H9 (cell line): ENCODE measurements at regions not wholly inside any gene's neighbourhood (a gene's known extent, or its start where the extent isn't known, plus 50 kb on each side); places are given as distances from the start of the nearest gene placed in this dataset.

ENCODE experiments used
- DNase-seq: peaks from one replicate; pipeline ENCODE4 v3.0.0-alpha.2; 2017
- H2AFZ ChIP-seq: one replicate; pipeline ENCODE4 v1.6.1; 2013; ENCODE audit warnings: mild to moderate bottlenecking, low read length, control low read depth, moderate library complexity
- H2AK5ac ChIP-seq: 2 replicates; pipeline ENCODE4 v1.6.1; 2013; ENCODE audit warnings: low read length, control low read depth, mixed read lengths; ENCODE audit not compliant: insufficient read length
- H2BK120ac ChIP-seq: one replicate; pipeline ENCODE4 v1.6.1; 2013; ENCODE audit warnings: low read depth, mild to moderate bottlenecking, low read length, control low read depth, inconsistent platforms; ENCODE audit not compliant: poor library complexity, severe bottlenecking
- H2BK12ac ChIP-seq: 2 replicates; pipeline ENCODE4 v1.6.1; 2013; ENCODE audit warnings: low read length, control low read depth, mixed read lengths, low read depth; ENCODE audit not compliant: insufficient read length
- H2BK15ac ChIP-seq: 2 replicates; pipeline ENCODE4 v1.6.1; 2013; ENCODE audit warnings: low read depth, low read length, control low read depth
- H2BK20ac ChIP-seq: one replicate; pipeline ENCODE4 v1.6.1; 2013; ENCODE audit warnings: low read depth, mild to moderate bottlenecking, low read length, control low read depth, inconsistent platforms; ENCODE audit not compliant: poor library complexity, severe bottlenecking
- H2BK5ac ChIP-seq: 2 replicates; pipeline ENCODE4 v1.6.1; 2013; ENCODE audit warnings: low read length, control low read depth, mixed read lengths; ENCODE audit not compliant: insufficient read length
- H3K14ac ChIP-seq: 2 replicates; pipeline ENCODE4 v1.6.1; 2013; ENCODE audit warnings: low read length, control low read depth; ENCODE audit not compliant: insufficient read depth
- H3K18ac ChIP-seq: 2 replicates; pipeline ENCODE4 v1.6.1; 2013; ENCODE audit warnings: low read depth, mild to moderate bottlenecking, mixed read lengths, low read length, control low read depth; ENCODE audit not compliant: insufficient read length
- H3K23ac ChIP-seq: 2 replicates; pipeline ENCODE4 v1.6.1; 2013; ENCODE audit warnings: low read length, control low read depth, mixed read lengths, low read depth; ENCODE audit not compliant: insufficient read length
- H3K23me2 ChIP-seq: 2 replicates; pipeline ENCODE4 v1.6.1; 2013; ENCODE audit warnings: low read depth, mild to moderate bottlenecking, mixed read lengths, low read length, control low read depth; ENCODE audit not compliant: insufficient read length, poor library complexity, severe bottlenecking
- H3K27ac ChIP-seq: 2 replicates; pipeline ENCODE4 v1.5.1; 2013; ENCODE audit warnings: low read length, control low read depth, mixed read lengths, low read depth; ENCODE audit not compliant: insufficient read length
- H3K27me3 ChIP-seq: 2 replicates; pipeline ENCODE4 v1.6.1; 2013; ENCODE audit warnings: low read length, control low read depth, inconsistent platforms; ENCODE audit not compliant: insufficient read depth
- H3K4ac ChIP-seq: 2 replicates; pipeline ENCODE4 v1.6.1; 2013; ENCODE audit warnings: low read depth, mild to moderate bottlenecking, control low read depth, inconsistent platforms, low read length, moderate library complexity
- H3K4me1 ChIP-seq: 2 replicates; pipeline ENCODE4 v1.6.1; 2013; ENCODE audit warnings: low read length, control low read depth, inconsistent platforms; ENCODE audit not compliant: insufficient read depth
- H3K4me2 ChIP-seq: 2 replicates; pipeline ENCODE4 v1.6.1; 2013; ENCODE audit warnings: low read length, control low read depth, mixed read lengths; ENCODE audit not compliant: insufficient read length, insufficient read depth
- H3K56ac ChIP-seq: 2 replicates; pipeline ENCODE4 v1.6.1; 2013; ENCODE audit warnings: low read depth, mild to moderate bottlenecking, mixed read lengths, low read length, control low read depth; ENCODE audit not compliant: insufficient read length
- H3K79me1 ChIP-seq: 2 replicates; pipeline ENCODE4 v1.6.1; 2013; ENCODE audit warnings: low read depth, mild to moderate bottlenecking, moderate library complexity, low read length, control low read depth, inconsistent platforms; ENCODE audit not compliant: insufficient read depth, poor library complexity, severe bottlenecking
- H3K79me2 ChIP-seq: 2 replicates; pipeline ENCODE4 v1.6.1; 2013; ENCODE audit warnings: low read length, control low read depth, inconsistent platforms; ENCODE audit not compliant: insufficient read depth
- H3K9ac ChIP-seq: 2 replicates; pipeline ENCODE4 v1.6.1; 2013; ENCODE audit warnings: low read length, control low read depth, mixed read lengths; ENCODE audit not compliant: insufficient read length; ENCODE audit errors: extremely low read depth
- H3K9me3 ChIP-seq: one replicate; pipeline ENCODE4 v1.6.1; 2013; ENCODE audit warnings: low read depth, low read length, inconsistent platforms; ENCODE audit not compliant: control insufficient read depth
- H3T11ph ChIP-seq: one replicate; pipeline ENCODE4 v1.6.1; 2013; ENCODE audit warnings: mild to moderate bottlenecking, low read length, control low read depth, inconsistent platforms
- H4K20me1 ChIP-seq: one replicate; pipeline ENCODE4 v1.6.1; 2013; ENCODE audit not compliant: control insufficient read depth, insufficient read length, insufficient read depth
- H4K5ac ChIP-seq: 2 replicates; pipeline ENCODE4 v1.6.1; 2013; ENCODE audit warnings: low read depth, mild to moderate bottlenecking, mixed read lengths, low read length, control low read depth; ENCODE audit not compliant: insufficient read length
- H4K8ac ChIP-seq: replicated peaks from 2 replicates; pipeline ENCODE4 v1.6.1; 2013; ENCODE audit warnings: low read length, control low read depth, mixed read lengths, low read depth; ENCODE audit not compliant: insufficient read length
- H4K91ac ChIP-seq: 2 replicates; pipeline ENCODE4 v1.6.1; 2013; ENCODE audit warnings: low read depth, mild to moderate bottlenecking, moderate library complexity, mixed read lengths, low read length, control low read depth; ENCODE audit not compliant: insufficient read length
- H3K27ac Mint-ChIP-seq, 3 experiments: 2 replicates in 2 of 3; 3 replicates in 1 of 3; pipeline ENCODE4 v1.8.0; 2020 to 2021; ENCODE audit warnings: mixed read lengths in 3 of 3, mild to moderate bottlenecking in 1 of 3, moderate library complexity in 1 of 3
- H3K27me3 Mint-ChIP-seq: 2 replicates; pipeline ENCODE4 v1.8.0; 2021; ENCODE audit warnings: low read depth, mild to moderate bottlenecking, moderate library complexity, mixed read lengths
- H3K36me3 Mint-ChIP-seq, 3 experiments: 2 replicates in 2 of 3; 3 replicates in 1 of 3; pipeline ENCODE4 v1.8.0; 2020 to 2021; ENCODE audit warnings: low read depth in 3 of 3, mixed read lengths in 3 of 3; ENCODE audit not compliant: insufficient read depth in 1 of 3
- H3K4me1 Mint-ChIP-seq, 2 experiments: 2 replicates each; pipeline ENCODE4 v1.8.0; 2020; ENCODE audit warnings: mixed read lengths in 2 of 2
- H3K4me3 Mint-ChIP-seq, 2 experiments: 2 replicates in 1 of 2; 3 replicates in 1 of 2; pipeline ENCODE4 v1.8.0; 2020 to 2021; ENCODE audit warnings: mild to moderate bottlenecking in 2 of 2, mixed read lengths in 2 of 2, moderate library complexity in 1 of 2
- H3K9me3 Mint-ChIP-seq, 2 experiments: 2 replicates in 1 of 2; 3 replicates in 1 of 2; pipeline ENCODE4 v1.8.0; 2020; ENCODE audit warnings: mild to moderate bottlenecking in 2 of 2, mixed read lengths in 2 of 2, moderate library complexity in 1 of 2
- CTCF ChIP-seq: fragments of 200-600 bp; sonication (generic); conservative IDR thresholded peaks from 3 replicates; pipeline ENCODE4 v1.8.0; 2021; ENCODE audit warnings: antibody characterized with exemption, mild to moderate bottlenecking
- WGBS: extraction: QIAGEN DNeasy Blood & Tissue Kit; methylation state at CpG from one replicate; pipeline ENCODE4 v1.1.7; 2013; ENCODE audit warnings: missing lambda C conversion rate, low lambda C conversion rate, mixed read lengths; ENCODE audit not compliant: insufficient read length; ENCODE audit errors: extremely low coverage; 5-methylcytosine and 5-hydroxymethylcytosine counted together

GRCh38 chr3:75171630-75172230 is 492.4 kb upstream of the FRG2C start:
- H3K4me2 ChIP-seq = no peak overlapping the region
- H2BK20ac ChIP-seq = no peak overlapping the region
- Mint-ChIP-seq H3K4me3 (no peak overlapping the region), H3K27ac (no peak overlapping the region), H3K4me1 (peaks cover under 1% of the 10 kb centered on the region in 2 experiments), H3K9me3 (no peaks in the 10 kb centered on the region), H3K27me3 (no peaks in the 10 kb centered on the region; the same call in 1 of the 2 replicates), H3K36me3 (no peaks in the 10 kb centered on the region)
- no peak overlapping the region for H3K27ac ChIP-seq
- no peak for DNase-seq
- no peak overlapping the region for H2BK12ac ChIP-seq
- H3T11ph ChIP-seq = no peak overlapping the region
- no peak overlapping the region for H2BK5ac ChIP-seq
- H3K79me1 ChIP-seq = no peaks in the 10 kb centered on the region
- no peak overlapping the region for H3K56ac ChIP-seq
- no peak overlapping the region for H4K8ac ChIP-seq
- peak; percentile 70 for TF ChIP-seq CTCF
- no peak overlapping the region for H2AFZ ChIP-seq
- H3K9ac ChIP-seq = no peak overlapping the region
- no peaks in the 10 kb centered on the region for H4K20me1 ChIP-seq
- H3K27me3 ChIP-seq = no peaks in the 10 kb centered on the region
- H3K14ac ChIP-seq = no peak overlapping the region
- WGBS = no CpG with 5 or more reads among the region's 2 CpGs
- H4K5ac ChIP-seq = no peak overlapping the region
- no peaks in the 10 kb centered on the region for H3K23me2 ChIP-seq
- no peaks in the 10 kb centered on the region for H3K4me1 ChIP-seq
- H3K9me3 ChIP-seq = no peaks in the 10 kb centered on the region
- H4K91ac ChIP-seq = no peak overlapping the region
- H2BK120ac ChIP-seq = no peak overlapping the region
- no peak overlapping the region for H3K18ac ChIP-seq
- no peaks in the 10 kb centered on the region for H3K79me2 ChIP-seq
- no peak overlapping the region for H3K23ac ChIP-seq
- no peak overlapping the region for H2AK5ac ChIP-seq
- no peak overlapping the region for H3K4ac ChIP-seq
- H2BK15ac ChIP-seq = no peak overlapping the region
